Upper lobe of right lung (tissue), 1 donor: ENCODE measurements at regions not wholly inside any gene's neighbourhood (a gene's known extent, or its start where the extent isn't known, plus 50 kb on each side); places are given as distances from the start of the nearest gene placed in this dataset.

ENCODE experiments used
- ATAC-seq: fragments of 200-7000 bp; cut with Tn5 transposase; one replicate; pipeline ENCODE4 v1.9.1; 2020; ENCODE audit warnings: mild to moderate bottlenecking, moderate library complexity
- DNase-seq: peaks from one replicate; pipeline ENCODE4 v3.0.0-alpha.2; 2020
- H3K27ac ChIP-seq: fragments of 200-600 bp; one replicate; pipeline ENCODE4 v1.8.0; 2022
- H3K27me3 ChIP-seq: fragments of 200-600 bp; one replicate; pipeline ENCODE4 v1.8.0; 2022; ENCODE audit warnings: mild to moderate bottlenecking
- H3K36me3 ChIP-seq: fragments of 200-600 bp; one replicate; pipeline ENCODE4 v1.8.0; 2022
- H3K4me1 ChIP-seq: fragments of 200-600 bp; one replicate; pipeline ENCODE4 v1.8.0; 2022
- H3K4me3 ChIP-seq: fragments of 200-600 bp; one replicate; pipeline ENCODE4 v1.8.0; 2022; ENCODE audit warnings: mild to moderate bottlenecking
- H3K9me3 ChIP-seq: fragments of 200-600 bp; one replicate; pipeline ENCODE4 v1.8.0; 2022
- CTCF ChIP-seq: fragments of 200-600 bp; IDR thresholded peaks from one replicate; pipeline ENCODE4 v1.8.0; 2022; ENCODE audit warnings: antibody characterized with exemption
- intact Hi-C: fragments of 100-400 bp; cut with DNase I; formaldehyde crosslinking; loops from one replicate; pipeline ENCODE4 v1.11.0; 2022
- donor health status: DM: no; HTN: yes; CAD: no; lungs with severe emphysema.

- H3K4me1 ChIP-seq, result no peaks in the 10 kb centered on the region
- intact Hi-C loops, result no loop called here
- peak; percentile 50 for TF ChIP-seq CTCF
- no peak overlapping the region for H3K27ac ChIP-seq
- ATAC-seq, result peak; percentile 67
- no peaks in the 10 kb centered on the region for H3K27me3 ChIP-seq
- H3K9me3 ChIP-seq, result no peaks in the 10 kb centered on the region
- no peaks in the 10 kb centered on the region for H3K36me3 ChIP-seq
- no peak overlapping the region for H3K4me3 ChIP-seq
- DNase-seq, result no peak
These were observed 700.2 kb downstream of the IRX1 start for GRCh38 chr5:4295663-4296339.

- no peaks in the 10 kb centered on the region for H3K36me3 ChIP-seq
- ATAC-seq, result no peak
- H3K27ac ChIP-seq, result no peak overlapping the region
- H3K27me3 ChIP-seq, result no peaks in the 10 kb centered on the region
- H3K9me3 ChIP-seq, result no peaks in the 10 kb centered on the region
- H3K4me3 ChIP-seq, result no peak overlapping the region
- no peak for TF ChIP-seq CTCF
- intact Hi-C loops, result no loop called here
- H3K4me1 ChIP-seq, result no peaks in the 10 kb centered on the region
- no peak for DNase-seq
These were observed 710.4 kb downstream of the IRX1 start for GRCh38 chr5:4306057-4306456.

- intact Hi-C loops, result no loop called here
- TF ChIP-seq CTCF, result no peak
These were observed 713.4 kb downstream of the IRX1 start for GRCh38 chr5:4309026-4309425.

GRCh38 chr5:4313138-4313537 is 717.5 kb downstream of the IRX1 start:
- intact Hi-C loops, result no loop called here
- H3K27ac ChIP-seq, result no peak overlapping the region
- ATAC-seq, result no peak

More at GRCh38 chr5:4309026-4309425, 713.4 kb downstream of the IRX1 start:
- H3K9me3 ChIP-seq, result no peaks in the 10 kb centered on the region
- no peaks in the 10 kb centered on the region for H3K36me3 ChIP-seq
- DNase-seq (no peak), ATAC-seq (no peak)
- H3K27me3 ChIP-seq, result no peaks in the 10 kb centered on the region
- no peaks in the 10 kb centered on the region for H3K4me1 ChIP-seq
- no peak overlapping the region for H3K27ac ChIP-seq
- no peak overlapping the region for H3K4me3 ChIP-seq

GRCh38 chr5:4319478-4320128 is 724.0 kb downstream of the IRX1 start:
- no peak for TF ChIP-seq CTCF
- peaks cover 8% of the 10 kb centered on the region for H3K27me3 ChIP-seq
- no peaks in the 10 kb centered on the region for H3K36me3 ChIP-seq
- DNase-seq (no peak), ATAC-seq (no peak)
- no peak overlapping the region for H3K27ac ChIP-seq
- no peak overlapping the region for H3K4me3 ChIP-seq
- H3K9me3 ChIP-seq, result no peaks in the 10 kb centered on the region
- H3K4me1 ChIP-seq, result no peaks in the 10 kb centered on the region
- intact Hi-C loops, result no loop called here

More at GRCh38 chr5:4313138-4313537, 717.5 kb downstream of the IRX1 start:
- Histone ChIP-seq H3K4me3 (no peak overlapping the region), H3K9me3 (no peaks in the 10 kb centered on the region), H3K27me3 (no peaks in the 10 kb centered on the region), H3K36me3 (no peaks in the 10 kb centered on the region), H3K4me1 (no peaks in the 10 kb centered on the region)
- no peak for TF ChIP-seq CTCF
- no peak for DNase-seq
